ENCODE measurements at regions not wholly inside any gene's neighbourhood (a gene's known extent, or its start where the extent isn't known, plus 50 kb on each side); places are given as distances from the start of the nearest gene placed in this dataset.

DNA sequence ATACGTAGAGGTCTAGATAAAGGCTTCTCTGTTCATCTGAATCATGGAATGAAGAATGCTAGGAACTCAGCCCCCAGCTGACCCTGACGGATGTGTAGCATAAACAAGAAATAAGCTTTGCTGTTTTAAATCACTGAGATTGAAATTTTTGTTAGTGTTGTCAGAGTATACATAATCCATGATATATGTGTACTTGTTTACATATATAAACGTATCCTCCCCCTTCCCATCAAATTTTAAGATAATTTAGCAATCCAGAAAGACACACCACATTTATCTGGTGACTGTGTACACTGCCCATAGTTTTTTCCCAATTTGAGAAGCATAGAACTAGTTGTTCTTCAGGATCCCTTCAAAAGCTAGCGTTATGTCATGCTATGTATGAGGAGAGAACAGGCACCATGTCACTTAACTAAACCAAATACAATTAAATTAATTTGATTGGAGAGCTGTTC lies 80.8 kb upstream of the OSMR start:
- no peak overlapping the region for H3K27ac ChIP-seq (ENCODE audit: low read depth in 1 of 2, low read length in 2 of 2)
- H3K4me2 ChIP-seq (replicated peaks; ENCODE audit: extremely low read depth, low read length, poor library complexity, severe bottlenecking): no peak overlapping the region
- H3K9me3 ChIP-seq (replicated peaks in 1 of 2; ENCODE audit: control insufficient read depth in 1 of 2, insufficient read depth in 1 of 2, low read length in 2 of 2): peaks cover 0 to 3% of the 10 kb centered on the region in 2 donors
- intact Hi-C loops (cut with micrococcal nuclease): no loop called here
- WGBS (ENCODE audit: insufficient coverage): no CpG with 5 or more reads among the region's 4 CpGs
- no peaks in the 10 kb centered on the region for H3K4me1 ChIP-seq (ENCODE audit: control insufficient read depth in 1 of 2, insufficient read depth in 2 of 2, low read length in 2 of 2)
- no peak overlapping the region for H3K9ac ChIP-seq (ENCODE audit: insufficient read depth, low read length, poor library complexity, severe bottlenecking)
- peaks cover 0 to 2% of the 10 kb centered on the region in 2 donors for H3K27me3 ChIP-seq (ENCODE audit: control insufficient read depth in 2 of 2, insufficient read depth in 2 of 2, low read length in 2 of 2)
- H3K4me3 ChIP-seq (replicated peaks in 1 of 3; ENCODE audit: low read depth in 2 of 3, low read length in 3 of 3): no peak overlapping the region
- no peaks in the 10 kb centered on the region for H3K36me3 Mint-ChIP-seq
- no peaks in the 10 kb centered on the region for H3K79me2 ChIP-seq (ENCODE audit: insufficient read depth, low read length)
- no peaks in the 10 kb centered on the region for H3K36me3 ChIP-seq (replicated peaks in 1 of 2; ENCODE audit: control insufficient read depth in 1 of 2, insufficient read depth in 2 of 2, low read length in 2 of 2)
- peaks cover 5 to 8% (median 7%) of the 10 kb centered on the region in 3 donors for H3K27me3 Mint-ChIP-seq (ENCODE audit: low read depth in 3 of 3)
- no peak for DNase-seq
- H3K9me3 Mint-ChIP-seq: peaks cover 0 to 8% (median 2%) of the 10 kb centered on the region in 7 donors
- no peak overlapping the region for H3K27ac Mint-ChIP-seq
- H3K4me3 Mint-ChIP-seq: no peak overlapping the region
- no peaks in the 10 kb centered on the region for H3K4me1 Mint-ChIP-seq
- no peaks in the 10 kb centered on the region for H4K20me1 ChIP-seq (ENCODE audit: insufficient read depth, low read length)
- TF ChIP-seq, protein P1, sequence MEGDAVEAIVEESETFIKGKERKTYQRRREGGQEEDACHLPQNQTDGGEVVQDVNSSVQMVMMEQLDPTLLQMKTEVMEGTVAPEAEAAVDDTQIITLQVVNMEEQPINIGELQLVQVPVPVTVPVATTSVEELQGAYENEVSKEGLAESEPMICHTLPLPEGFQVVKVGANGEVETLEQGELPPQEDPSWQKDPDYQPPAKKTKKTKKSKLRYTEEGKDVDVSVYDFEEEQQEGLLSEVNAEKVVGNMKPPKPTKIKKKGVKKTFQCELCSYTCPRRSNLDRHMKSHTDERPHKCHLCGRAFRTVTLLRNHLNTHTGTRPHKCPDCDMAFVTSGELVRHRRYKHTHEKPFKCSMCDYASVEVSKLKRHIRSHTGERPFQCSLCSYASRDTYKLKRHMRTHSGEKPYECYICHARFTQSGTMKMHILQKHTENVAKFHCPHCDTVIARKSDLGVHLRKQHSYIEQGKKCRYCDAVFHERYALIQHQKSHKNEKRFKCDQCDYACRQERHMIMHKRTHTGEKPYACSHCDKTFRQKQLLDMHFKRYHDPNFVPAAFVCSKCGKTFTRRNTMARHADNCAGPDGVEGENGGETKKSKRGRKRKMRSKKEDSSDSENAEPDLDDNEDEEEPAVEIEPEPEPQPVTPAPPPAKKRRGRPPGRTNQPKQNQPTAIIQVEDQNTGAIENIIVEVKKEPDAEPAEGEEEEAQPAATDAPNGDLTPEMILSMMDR (IDR thresholded peaks at IDR 0.05): no peak
- no peak overlapping the region for H2AFZ ChIP-seq (ENCODE audit: insufficient read depth, low read depth, low read length, poor library complexity, severe bottlenecking)

DNA sequence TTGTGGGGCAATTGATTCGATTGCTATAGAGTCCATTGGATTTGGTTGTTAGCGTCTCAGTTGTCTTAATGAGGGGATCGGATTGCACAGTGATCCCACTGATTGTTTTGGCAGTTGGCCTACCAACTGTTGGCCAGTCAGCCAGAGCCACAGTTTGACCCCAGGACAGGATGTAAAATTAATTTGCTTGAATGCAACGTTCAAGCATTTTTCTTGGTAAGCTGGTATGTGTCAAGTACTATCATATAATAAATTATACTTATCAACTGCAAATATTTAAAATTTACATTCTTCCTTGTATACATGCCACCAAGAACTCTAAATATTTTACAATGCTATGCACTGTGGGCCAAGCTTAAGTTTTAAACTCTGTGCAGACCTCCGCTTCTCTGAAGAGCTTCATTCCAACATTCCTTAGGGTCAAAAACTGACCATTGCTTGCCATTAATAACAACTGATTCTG lies 80.4 kb upstream of the OSMR start:
- Histone ChIP-seq H3K9me3 (replicated peaks in 1 of 2; ENCODE audit: control insufficient read depth in 1 of 2, insufficient read depth in 1 of 2, low read length in 2 of 2) (peaks cover 0 to 3% of the 10 kb centered on the region in 2 donors), H3K36me3 (replicated peaks in 1 of 2; ENCODE audit: control insufficient read depth in 1 of 2, insufficient read depth in 2 of 2, low read length in 2 of 2) (no peaks in the 10 kb centered on the region), H4K20me1 (ENCODE audit: insufficient read depth, low read length) (no peaks in the 10 kb centered on the region), H3K9ac (ENCODE audit: insufficient read depth, low read length, poor library complexity, severe bottlenecking) (no peak overlapping the region), H3K4me1 (ENCODE audit: control insufficient read depth in 1 of 2, insufficient read depth in 2 of 2, low read length in 2 of 2) (no peaks in the 10 kb centered on the region), H3K27me3 (ENCODE audit: control insufficient read depth in 2 of 2, insufficient read depth in 2 of 2, low read length in 2 of 2) (peaks cover 0 to 2% of the 10 kb centered on the region in 2 donors), H3K4me3 (replicated peaks in 1 of 3; ENCODE audit: low read depth in 2 of 3, low read length in 3 of 3) (no peak overlapping the region), H3K27ac (ENCODE audit: low read depth in 1 of 2, low read length in 2 of 2) (no peak overlapping the region), H3K79me2 (ENCODE audit: insufficient read depth, low read length) (no peaks in the 10 kb centered on the region), H2AFZ (ENCODE audit: insufficient read depth, low read depth, low read length, poor library complexity, severe bottlenecking) (no peak overlapping the region), H3K4me2 (replicated peaks; ENCODE audit: extremely low read depth, low read length, poor library complexity, severe bottlenecking) (no peak overlapping the region)
- intact Hi-C loops (cut with micrococcal nuclease): no loop called here
- peaks cover 2 to 5% (median 4%) of the 10 kb centered on the region in 3 donors for H3K27me3 Mint-ChIP-seq (ENCODE audit: low read depth in 3 of 3)
- DNase-seq: no peak
- no peaks in the 10 kb centered on the region for H3K36me3 Mint-ChIP-seq
- TF ChIP-seq, protein P1 (IDR thresholded peaks at IDR 0.05): no peak
- no peak overlapping the region for H3K27ac Mint-ChIP-seq
- 96% methylated on average over 3 of the region's 5 CpGs for WGBS (ENCODE audit: insufficient coverage)
- H3K4me1 Mint-ChIP-seq: no peaks in the 10 kb centered on the region
- H3K4me3 Mint-ChIP-seq: no peak overlapping the region
- H3K9me3 Mint-ChIP-seq: peaks cover 0 to 8% (median 4%) of the 10 kb centered on the region in 7 donors

All from CD14-positive monocyte (primary cell).